ENCODE measurements at regions not wholly inside any gene's neighbourhood (a gene's known extent, or its start where the extent isn't known, plus 50 kb on each side); places are given as distances from the start of the nearest gene placed in this dataset.
A peak's percentile ranks its signal among the peaks of the same experiment; 100 is the strongest.

DNA sequence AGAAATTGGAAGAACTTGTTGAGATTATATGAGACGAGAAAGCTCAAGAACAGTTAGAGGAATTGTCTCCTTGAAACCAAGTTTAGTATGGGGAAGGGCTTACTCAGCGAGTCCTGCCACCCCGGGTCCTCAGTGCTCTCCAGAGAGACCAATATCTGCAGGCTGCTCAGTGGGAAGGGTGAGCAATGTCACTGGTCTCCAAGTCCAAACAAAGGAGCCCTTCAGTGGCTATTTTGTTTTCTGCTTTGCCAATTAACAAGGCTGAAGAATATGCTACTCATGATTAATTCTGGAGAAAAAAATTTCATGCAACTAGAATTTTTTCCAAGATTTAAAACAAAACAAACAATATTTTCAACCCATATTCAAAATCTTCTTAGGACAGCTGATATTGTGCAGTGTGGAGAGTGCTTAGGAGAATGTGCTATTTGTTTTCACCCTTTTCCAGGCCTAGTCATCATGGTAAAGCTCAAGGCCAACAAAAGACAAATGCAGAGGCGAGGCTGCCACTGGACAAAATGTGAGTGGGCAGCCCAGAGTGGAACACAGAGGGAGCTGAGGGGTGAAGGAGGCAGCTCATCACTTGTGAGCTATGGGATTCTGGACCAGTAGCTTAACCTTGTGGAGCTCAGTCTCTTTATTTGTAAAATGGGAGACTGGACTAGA, 83.8 kb upstream of the TMEM17 start:
- peak overlapping the region in 1 of 3 experiments; percentile 51 for H3K27ac Mint-ChIP-seq
- H3K36me3 Mint-ChIP-seq (ENCODE audit: low read depth) = no peaks in the 10 kb centered on the region
- no peaks in the 10 kb centered on the region for H3K27me3 Mint-ChIP-seq (ENCODE audit: low read depth)
- peaks cover 9% of the 10 kb centered on the region for H3K9me3 Mint-ChIP-seq
- TF ChIP-seq, protein P1, sequence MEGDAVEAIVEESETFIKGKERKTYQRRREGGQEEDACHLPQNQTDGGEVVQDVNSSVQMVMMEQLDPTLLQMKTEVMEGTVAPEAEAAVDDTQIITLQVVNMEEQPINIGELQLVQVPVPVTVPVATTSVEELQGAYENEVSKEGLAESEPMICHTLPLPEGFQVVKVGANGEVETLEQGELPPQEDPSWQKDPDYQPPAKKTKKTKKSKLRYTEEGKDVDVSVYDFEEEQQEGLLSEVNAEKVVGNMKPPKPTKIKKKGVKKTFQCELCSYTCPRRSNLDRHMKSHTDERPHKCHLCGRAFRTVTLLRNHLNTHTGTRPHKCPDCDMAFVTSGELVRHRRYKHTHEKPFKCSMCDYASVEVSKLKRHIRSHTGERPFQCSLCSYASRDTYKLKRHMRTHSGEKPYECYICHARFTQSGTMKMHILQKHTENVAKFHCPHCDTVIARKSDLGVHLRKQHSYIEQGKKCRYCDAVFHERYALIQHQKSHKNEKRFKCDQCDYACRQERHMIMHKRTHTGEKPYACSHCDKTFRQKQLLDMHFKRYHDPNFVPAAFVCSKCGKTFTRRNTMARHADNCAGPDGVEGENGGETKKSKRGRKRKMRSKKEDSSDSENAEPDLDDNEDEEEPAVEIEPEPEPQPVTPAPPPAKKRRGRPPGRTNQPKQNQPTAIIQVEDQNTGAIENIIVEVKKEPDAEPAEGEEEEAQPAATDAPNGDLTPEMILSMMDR (IDR thresholded peaks at IDR 0.05; ENCODE audit: unreplicated experiment in 3 of 3) = no peak
- no peak overlapping the region for H3K4me3 Mint-ChIP-seq
- no peaks in the 10 kb centered on the region for H3K4me1 Mint-ChIP-seq

DNA sequence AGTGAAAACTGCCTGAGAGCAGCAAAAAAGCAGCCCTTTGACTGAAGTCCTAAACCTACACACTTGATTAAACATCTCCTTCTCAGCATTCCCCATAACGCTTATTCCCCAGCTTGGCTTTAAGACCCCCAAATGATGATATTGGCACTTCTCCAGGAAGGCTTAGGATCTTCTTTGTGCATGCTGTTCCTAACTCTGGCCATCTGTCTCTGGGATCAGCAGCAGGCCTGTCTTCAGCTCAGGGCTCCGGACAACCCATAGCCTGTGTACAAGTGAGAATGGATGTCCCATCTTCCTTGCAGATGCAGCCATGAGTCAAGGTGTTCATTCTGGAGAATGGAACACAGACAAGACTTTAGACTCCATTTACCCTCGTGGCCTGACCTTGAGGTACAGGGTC, 81.6 kb upstream of the TMEM17 start:
- TF ChIP-seq, protein P1 (IDR thresholded peaks at IDR 0.05; ENCODE audit: unreplicated experiment in 3 of 3) = no peak
- peaks cover 17% of the 10 kb centered on the region for H3K9me3 Mint-ChIP-seq
- no peaks in the 10 kb centered on the region for H3K27me3 Mint-ChIP-seq (ENCODE audit: low read depth)
- H3K27ac Mint-ChIP-seq = no peak overlapping the region
- no peaks in the 10 kb centered on the region for H3K36me3 Mint-ChIP-seq (ENCODE audit: low read depth)
- H3K4me3 Mint-ChIP-seq = no peak overlapping the region
- H3K4me1 Mint-ChIP-seq = no peaks in the 10 kb centered on the region

DNA sequence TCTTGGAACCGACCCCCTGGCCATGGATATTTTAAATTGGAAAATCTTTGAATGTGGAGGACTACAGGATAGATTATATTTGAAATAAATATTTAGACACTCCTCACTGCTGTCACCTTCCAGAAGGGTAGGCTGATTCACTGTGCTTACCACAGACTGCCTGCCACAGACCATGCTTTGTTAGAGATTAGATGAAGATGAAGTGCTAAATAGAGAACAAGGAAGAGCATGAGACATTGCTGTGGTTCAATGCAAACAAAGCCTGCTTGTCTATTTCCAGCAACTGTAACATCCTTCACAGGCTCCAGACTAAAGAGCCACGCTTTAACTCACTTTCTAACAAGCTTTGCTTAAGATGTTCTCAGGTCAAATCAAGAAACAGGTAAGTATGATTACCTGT, 81.0 kb upstream of the TMEM17 start:
- TF ChIP-seq, protein P1 (IDR thresholded peaks at IDR 0.05; ENCODE audit: unreplicated experiment in 3 of 3) = no peak
- Mint-ChIP-seq H3K4me1 (no peaks in the 10 kb centered on the region), H3K36me3 (ENCODE audit: low read depth) (no peaks in the 10 kb centered on the region), H3K4me3 (no peak overlapping the region), H3K9me3 (peaks cover 23% of the 10 kb centered on the region), H3K27ac (no peak overlapping the region), H3K27me3 (ENCODE audit: low read depth) (no peaks in the 10 kb centered on the region)

DNA sequence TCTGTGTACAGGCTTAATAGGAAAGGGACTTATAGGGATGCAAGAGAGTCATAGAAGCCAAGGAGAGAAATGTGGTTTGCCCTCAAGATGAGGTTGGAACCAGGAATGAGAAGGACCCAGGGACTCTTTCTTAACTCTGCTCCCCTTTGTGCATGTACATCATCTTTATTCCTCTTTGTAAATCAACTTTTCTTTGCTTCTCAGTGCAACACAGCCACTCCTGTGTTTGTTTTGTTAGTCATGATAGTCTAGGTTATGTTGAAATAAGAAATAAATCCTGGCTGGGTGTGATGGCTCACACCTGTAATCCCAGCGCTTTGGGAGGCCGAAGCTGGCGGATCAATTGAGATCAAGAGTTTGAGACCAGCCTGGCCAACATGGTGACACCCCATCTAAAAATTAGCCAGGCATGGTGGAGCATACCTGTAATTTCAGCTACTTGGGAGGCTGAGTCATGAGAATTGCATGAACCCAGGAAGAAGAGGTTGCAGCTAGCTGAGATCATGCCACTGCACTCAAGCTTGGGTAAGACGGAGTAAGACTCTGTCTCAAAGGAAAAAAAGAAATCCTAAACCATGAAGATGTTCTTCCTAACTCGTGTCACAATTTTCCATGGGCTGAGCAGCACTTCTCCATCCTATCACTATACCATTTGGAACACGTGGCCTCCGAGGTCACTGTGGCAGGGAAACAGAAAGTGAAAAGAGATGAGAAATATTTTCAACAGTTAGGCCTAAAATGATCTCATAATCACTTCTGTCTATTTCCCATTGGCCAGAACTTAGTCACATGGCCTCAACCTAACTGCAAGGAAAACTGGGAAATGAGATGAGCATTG, 73.0 kb upstream of the TMEM17 start:
- H3K9me3 Mint-ChIP-seq = peaks cover 17% of the 10 kb centered on the region
- H3K27ac Mint-ChIP-seq = peak overlapping the region in 2 of 3 experiments; percentile 57 to 84
- no peak overlapping the region for H3K4me3 Mint-ChIP-seq
- H3K4me1 Mint-ChIP-seq = peaks cover 19% of the 10 kb centered on the region
- TF ChIP-seq, protein P1 (IDR thresholded peaks at IDR 0.05; ENCODE audit: unreplicated experiment in 3 of 3) = no peak
- peaks cover 5% of the 10 kb centered on the region for H3K27me3 Mint-ChIP-seq (ENCODE audit: low read depth)
- no peaks in the 10 kb centered on the region for H3K36me3 Mint-ChIP-seq (ENCODE audit: low read depth)

DNA sequence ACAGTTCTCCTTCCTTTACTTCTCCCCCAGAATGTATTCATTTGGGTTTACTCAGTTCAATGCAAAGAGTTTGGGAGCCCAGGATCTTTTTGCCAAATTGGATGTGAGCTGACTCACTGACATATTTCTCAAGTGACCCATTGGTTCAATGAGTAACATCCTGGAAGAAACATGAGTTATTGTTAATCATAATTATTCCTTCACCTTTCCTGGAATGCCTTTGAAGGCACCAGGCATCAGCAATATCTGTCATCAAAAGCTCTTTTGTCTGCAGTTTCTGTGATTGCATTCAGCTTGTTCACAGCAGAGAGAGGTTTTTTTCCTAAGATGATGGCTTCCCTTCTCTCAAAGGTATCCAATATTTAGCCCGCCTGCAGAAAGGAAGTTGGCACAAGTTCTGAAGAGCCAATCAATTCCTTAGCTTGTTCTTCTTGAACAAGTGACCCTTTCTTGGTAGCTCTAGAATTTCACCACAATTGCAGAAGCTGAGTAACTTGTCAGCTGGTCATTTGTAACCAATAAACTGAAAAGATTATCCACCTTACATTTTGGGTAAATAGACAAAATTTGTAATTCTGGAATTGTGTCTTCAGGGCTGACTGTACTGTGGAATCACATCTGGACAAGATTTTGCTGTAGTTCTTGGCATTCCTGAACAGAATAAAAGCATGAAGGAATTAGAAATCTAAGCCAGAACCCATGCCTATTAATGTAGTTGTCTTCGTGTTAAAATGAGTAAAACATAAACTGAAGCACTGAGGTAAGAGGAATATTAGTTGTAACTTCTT, 72.2 kb upstream of the TMEM17 start:
- Mint-ChIP-seq H3K27ac (peak overlapping the region in 2 of 3 experiments; percentile 57 to 84), H3K9me3 (peaks cover 14% of the 10 kb centered on the region), H3K36me3 (ENCODE audit: low read depth) (no peaks in the 10 kb centered on the region)

More for the DNA sequence above, 72.2 kb upstream of the TMEM17 start:
- H3K4me1 Mint-ChIP-seq = peaks cover 22% of the 10 kb centered on the region
- H3K27me3 Mint-ChIP-seq (ENCODE audit: low read depth) = peaks cover 11% of the 10 kb centered on the region
- H3K4me3 Mint-ChIP-seq = no peak overlapping the region
- TF ChIP-seq, protein P1 (IDR thresholded peaks at IDR 0.05; ENCODE audit: unreplicated experiment in 3 of 3) = no peak
